MG63 (cell line): ENCODE measurements at regions not wholly inside any gene's neighbourhood (a gene's known extent, or its start where the extent isn't known, plus 50 kb on each side); places are given as distances from the start of the nearest gene placed in this dataset.
A peak's percentile ranks its signal among the peaks of the same experiment; 100 is the strongest.

Experiments
- DNase-seq: peaks from one replicate; pipeline ENCODE4 v3.0.0-alpha.2; 2020
- H3K27me3 ChIP-seq: fragments of 250-450 bp; sonication (Bioruptor Pico); 2 replicates; pipeline ENCODE4 v1.5.1; 2020; ENCODE audit warnings: mild to moderate bottlenecking, moderate library complexity
- H3K36me3 ChIP-seq: fragments of 250-450 bp; sonication (Bioruptor Pico); 2 replicates; pipeline ENCODE4 v1.5.1; 2020; ENCODE audit warnings: mild to moderate bottlenecking, moderate library complexity
- H3K4me3 ChIP-seq: fragments of 250-450 bp; sonication (Bioruptor Pico); 2 replicates; pipeline ENCODE4 v1.5.1; 2020; ENCODE audit warnings: mild to moderate bottlenecking, moderate library complexity
- H3K9me3 ChIP-seq: fragments of 250-450 bp; sonication (Bioruptor Pico); 2 replicates; pipeline ENCODE4 v1.5.1; 2020; ENCODE audit warnings: mild to moderate bottlenecking, moderate library complexity

- Histone ChIP-seq H3K27me3 (no peaks in the 10 kb centered on the region), H3K36me3 (no peaks in the 10 kb centered on the region)
These were observed 689.1 kb upstream of the MARCKS start for GRCh38 chr6:113168057-113168456.

GRCh38 chr6:113169484-113169883 lies 687.7 kb upstream of the MARCKS start:
- no peaks in the 10 kb centered on the region for H3K36me3 ChIP-seq
- no peaks in the 10 kb centered on the region for H3K27me3 ChIP-seq
- DNase-seq = no peak
- H3K4me3 ChIP-seq = no peak overlapping the region
- H3K9me3 ChIP-seq = peaks cover 3% of the 10 kb centered on the region; the same call in 1 of the 2 replicates

More at GRCh38 chr6:113168057-113168456, 689.1 kb upstream of the MARCKS start:
- peaks cover 3% of the 10 kb centered on the region; the same call in 1 of the 2 replicates for H3K9me3 ChIP-seq
- no peak overlapping the region for H3K4me3 ChIP-seq
- no peak for DNase-seq

GRCh38 chr6:113170454-113170853 lies 686.7 kb upstream of the MARCKS start:
- no peaks in the 10 kb centered on the region for H3K36me3 ChIP-seq
- no peaks in the 10 kb centered on the region for H3K27me3 ChIP-seq

GRCh38 chr6:113171882-113172281 lies 685.3 kb upstream of the MARCKS start:
- no peaks in the 10 kb centered on the region for H3K27me3 ChIP-seq
- no peaks in the 10 kb centered on the region for H3K36me3 ChIP-seq
- H3K4me3 ChIP-seq = no peak overlapping the region
- DNase-seq = no peak
- H3K9me3 ChIP-seq = peaks cover 3% of the 10 kb centered on the region; the same call in 1 of the 2 replicates

More at GRCh38 chr6:113170454-113170853, 686.7 kb upstream of the MARCKS start:
- H3K4me3 ChIP-seq = no peak overlapping the region
- no peak for DNase-seq
- peaks cover 3% of the 10 kb centered on the region; the same call in 1 of the 2 replicates for H3K9me3 ChIP-seq

GRCh38 chr6:113172531-113172966 lies 684.6 kb upstream of the MARCKS start:
- Histone ChIP-seq H3K9me3 (peaks cover 3% of the 10 kb centered on the region; the same call in 1 of the 2 replicates), H3K4me3 (no peak overlapping the region), H3K27me3 (no peaks in the 10 kb centered on the region), H3K36me3 (no peaks in the 10 kb centered on the region)
- DNase-seq = peak; percentile 68

GRCh38 chr6:113178349-113178748 lies 678.8 kb upstream of the MARCKS start:
- peak; percentile 44 for DNase-seq
- 0 out of 2 replicates have a peak, but pooled peaks cover 2% of the 10 kb centered on the region for H3K9me3 ChIP-seq
- no peaks in the 10 kb centered on the region for H3K36me3 ChIP-seq
- no peak overlapping the region for H3K4me3 ChIP-seq
- H3K27me3 ChIP-seq = no peaks in the 10 kb centered on the region

GRCh38 chr6:113181164-113181563 lies 676.0 kb upstream of the MARCKS start:
- DNase-seq = no peak
- Histone ChIP-seq H3K27me3 (no peaks in the 10 kb centered on the region), H3K36me3 (no peaks in the 10 kb centered on the region), H3K4me3 (no peak overlapping the region), H3K9me3 (peaks cover 2% of the 10 kb centered on the region; the same call in 1 of the 2 replicates)

- Histone ChIP-seq H3K36me3 (no peaks in the 10 kb centered on the region), H3K4me3 (no peak overlapping the region)
- no peak for DNase-seq
These were observed 674.6 kb upstream of the MARCKS start for GRCh38 chr6:113182370-113183141.

GRCh38 chr6:113184291-113184690 lies 672.9 kb upstream of the MARCKS start:
- peak; percentile 11 for DNase-seq
- Histone ChIP-seq H3K9me3 (peaks cover 2% of the 10 kb centered on the region; the same call in 1 of the 2 replicates), H3K4me3 (no peak overlapping the region), H3K27me3 (no peaks in the 10 kb centered on the region), H3K36me3 (no peaks in the 10 kb centered on the region)

More at GRCh38 chr6:113182370-113183141, 674.6 kb upstream of the MARCKS start:
- H3K9me3 ChIP-seq = peaks cover 2% of the 10 kb centered on the region; the same call in 1 of the 2 replicates
- no peaks in the 10 kb centered on the region for H3K27me3 ChIP-seq

GRCh38 chr6:113184736-113185135 lies 672.4 kb upstream of the MARCKS start:
- H3K36me3 ChIP-seq = no peaks in the 10 kb centered on the region
- H3K9me3 ChIP-seq = peaks cover 2% of the 10 kb centered on the region; the same call in 1 of the 2 replicates
- H3K4me3 ChIP-seq = no peak overlapping the region
- no peaks in the 10 kb centered on the region for H3K27me3 ChIP-seq
- no peak for DNase-seq

GRCh38 chr6:113185299-113185698 lies 671.8 kb upstream of the MARCKS start:
- Histone ChIP-seq H3K27me3 (no peaks in the 10 kb centered on the region), H3K4me3 (no peak overlapping the region), H3K36me3 (no peaks in the 10 kb centered on the region), H3K9me3 (peaks cover 2% of the 10 kb centered on the region; the same call in 1 of the 2 replicates)
- no peak for DNase-seq

- Histone ChIP-seq H3K27me3 (no peaks in the 10 kb centered on the region), H3K9me3 (no peaks in the 10 kb centered on the region; the same call in 1 of the 2 replicates), H3K4me3 (no peak overlapping the region), H3K36me3 (no peaks in the 10 kb centered on the region)
- DNase-seq = no peak
These were observed 669.5 kb upstream of the MARCKS start for GRCh38 chr6:113187661-113188060.

GRCh38 chr6:113188962-113189361 lies 668.2 kb upstream of the MARCKS start:
- DNase-seq = no peak
- H3K4me3 ChIP-seq = no peak overlapping the region
- H3K9me3 ChIP-seq = 0 out of 2 replicates have a peak, but pooled peaks cover 5% of the 10 kb centered on the region
- no peaks in the 10 kb centered on the region for H3K36me3 ChIP-seq
- no peaks in the 10 kb centered on the region for H3K27me3 ChIP-seq

- Histone ChIP-seq H3K9me3 (0 out of 2 replicates have a peak, but pooled peaks cover 5% of the 10 kb centered on the region), H3K4me3 (no peak overlapping the region), H3K36me3 (no peaks in the 10 kb centered on the region), H3K27me3 (no peaks in the 10 kb centered on the region)
- no peak for DNase-seq
These were observed 667.0 kb upstream of the MARCKS start for GRCh38 chr6:113190170-113190569.

GRCh38 chr6:113194090-113194489 lies 663.1 kb upstream of the MARCKS start:
- Histone ChIP-seq H3K4me3 (no peak overlapping the region), H3K9me3 (0 out of 2 replicates have a peak, but pooled peaks cover 5% of the 10 kb centered on the region), H3K27me3 (no peaks in the 10 kb centered on the region), H3K36me3 (no peaks in the 10 kb centered on the region)
- no peak for DNase-seq

GRCh38 chr6:113202852-113203714 lies 654.1 kb upstream of the MARCKS start:
- Histone ChIP-seq H3K9me3 (no peaks in the 10 kb centered on the region), H3K4me3 (no peak overlapping the region), H3K27me3 (no peaks in the 10 kb centered on the region), H3K36me3 (no peaks in the 10 kb centered on the region)
- no peak for DNase-seq

GRCh38 chr6:113203715-113204110 lies 653.4 kb upstream of the MARCKS start:
- no peak overlapping the region for H3K4me3 ChIP-seq
- no peaks in the 10 kb centered on the region for H3K36me3 ChIP-seq
- H3K9me3 ChIP-seq = no peaks in the 10 kb centered on the region
- H3K27me3 ChIP-seq = no peaks in the 10 kb centered on the region
- no peak for DNase-seq
